HepG2 (cell line): ENCODE measurements at regions not wholly inside any gene's neighbourhood (a gene's known extent, or its start where the extent isn't known, plus 50 kb on each side); places are given as distances from the start of the nearest gene placed in this dataset.

Experiments
- ASH2L ChIP-seq: fragments of 300-600, 200-600 bp; sonication (generic); IDR thresholded peaks from 2 replicates; pipeline ENCODE4 v1.7.0; 2017; ENCODE audit warnings: low read depth, mild to moderate bottlenecking, moderate library complexity, mixed read lengths, low read length; ENCODE audit not compliant: insufficient read length
- CEBPG ChIP-seq: IDR thresholded peaks from 2 replicates; pipeline ENCODE4 v1.6.1; 2016
- DMAP1 ChIP-seq: IDR thresholded peaks from 2 replicates; pipeline ENCODE4 v1.6.1; 2016
- HNF1B ChIP-seq: sonication (generic); formaldehyde crosslinking; IDR thresholded peaks from 2 replicates; pipeline ENCODE4 v1.5.1; 2020; ENCODE audit warnings: mild to moderate bottlenecking, moderate library complexity, missing genetic modification reagents
- KDM5B ChIP-seq: sonication (generic); formaldehyde crosslinking; IDR thresholded peaks from 2 replicates; pipeline ENCODE4 v1.4.0; 2020; ENCODE audit warnings: missing genetic modification reagents, mild to moderate bottlenecking, borderline replicate concordance
- KLF16 ChIP-seq, 2 experiments: sonication (generic) in 1 of 2; formaldehyde crosslinking in 1 of 2; IDR thresholded peaks; 2 replicates each; pipeline versions ENCODE4 v1.6.1 to v1.8.0; 2016 to 2023; ENCODE audit warnings: missing genetic modification reagents in 2 of 2, missing compliant biosample characterization in 1 of 2
- MED8 ChIP-seq: sonication (generic); formaldehyde crosslinking; IDR thresholded peaks from 2 replicates; pipeline ENCODE4 v1.8.1; 2023; ENCODE audit warnings: mild to moderate bottlenecking, missing genetic modification reagents; ENCODE audit not compliant: insufficient replicate concordance
- PPARG ChIP-seq: conservative IDR thresholded peaks from 2 replicates; pipeline ENCODE4 v1.6.1; 2016; ENCODE audit warnings: missing biosample characterization, missing genetic modification reagents
- PTBP1 ChIP-seq: fragments of 200-400 bp; formaldehyde crosslinking; IDR thresholded peaks from 2 replicates; pipeline ENCODE4 v1.6.1; 2018; ENCODE audit warnings: low read length, low read depth; ENCODE audit not compliant: poor library complexity, severe bottlenecking
- SP4 ChIP-seq: sonication (generic); formaldehyde crosslinking; IDR thresholded peaks from 2 replicates; pipeline ENCODE4 v1.8.1; 2023; ENCODE audit warnings: mild to moderate bottlenecking, missing genetic modification reagents
- UBTF ChIP-seq: sonication (generic); formaldehyde crosslinking; IDR thresholded peaks from 2 replicates; pipeline ENCODE4 v1.4.0; 2020; ENCODE audit warnings: mild to moderate bottlenecking, missing genetic modification reagents
- ZNF331 ChIP-seq: sonication (generic); formaldehyde crosslinking; IDR thresholded peaks from 2 replicates; pipeline ENCODE4 v1.4.0; 2020; ENCODE audit warnings: missing genetic modification reagents
- ZNF782 ChIP-seq: sonication (generic); formaldehyde crosslinking; IDR thresholded peaks from 2 replicates; pipeline ENCODE4 v1.4.0; 2020; ENCODE audit warnings: missing genetic modification reagents, mild to moderate bottlenecking, borderline replicate concordance
- TF ChIP-seq, protein P1 (sequence below): sonication (generic); formaldehyde crosslinking; IDR thresholded peaks from 2 replicates; pipeline ENCODE4 v1.4.0; 2020; ENCODE audit warnings: missing genetic modification reagents, borderline replicate concordance
- TF ChIP-seq, protein P2 (sequence below): sonication (generic); formaldehyde crosslinking; IDR thresholded peaks from 2 replicates; pipeline ENCODE4; 2020; ENCODE audit warnings: missing genetic modification reagents, mild to moderate bottlenecking, borderline replicate concordance
- TF ChIP-seq, protein P3 (sequence below): sonication (generic); formaldehyde crosslinking; conservative IDR thresholded peaks from 2 replicates; pipeline ENCODE4 v1.4.0; 2020; ENCODE audit warnings: missing genetic modification reagents

GRCh38 chr3:72270072-72270681 lies 485.2 kb upstream of the PROK2 start (continued):
- TF ChIP-seq, protein P1, sequence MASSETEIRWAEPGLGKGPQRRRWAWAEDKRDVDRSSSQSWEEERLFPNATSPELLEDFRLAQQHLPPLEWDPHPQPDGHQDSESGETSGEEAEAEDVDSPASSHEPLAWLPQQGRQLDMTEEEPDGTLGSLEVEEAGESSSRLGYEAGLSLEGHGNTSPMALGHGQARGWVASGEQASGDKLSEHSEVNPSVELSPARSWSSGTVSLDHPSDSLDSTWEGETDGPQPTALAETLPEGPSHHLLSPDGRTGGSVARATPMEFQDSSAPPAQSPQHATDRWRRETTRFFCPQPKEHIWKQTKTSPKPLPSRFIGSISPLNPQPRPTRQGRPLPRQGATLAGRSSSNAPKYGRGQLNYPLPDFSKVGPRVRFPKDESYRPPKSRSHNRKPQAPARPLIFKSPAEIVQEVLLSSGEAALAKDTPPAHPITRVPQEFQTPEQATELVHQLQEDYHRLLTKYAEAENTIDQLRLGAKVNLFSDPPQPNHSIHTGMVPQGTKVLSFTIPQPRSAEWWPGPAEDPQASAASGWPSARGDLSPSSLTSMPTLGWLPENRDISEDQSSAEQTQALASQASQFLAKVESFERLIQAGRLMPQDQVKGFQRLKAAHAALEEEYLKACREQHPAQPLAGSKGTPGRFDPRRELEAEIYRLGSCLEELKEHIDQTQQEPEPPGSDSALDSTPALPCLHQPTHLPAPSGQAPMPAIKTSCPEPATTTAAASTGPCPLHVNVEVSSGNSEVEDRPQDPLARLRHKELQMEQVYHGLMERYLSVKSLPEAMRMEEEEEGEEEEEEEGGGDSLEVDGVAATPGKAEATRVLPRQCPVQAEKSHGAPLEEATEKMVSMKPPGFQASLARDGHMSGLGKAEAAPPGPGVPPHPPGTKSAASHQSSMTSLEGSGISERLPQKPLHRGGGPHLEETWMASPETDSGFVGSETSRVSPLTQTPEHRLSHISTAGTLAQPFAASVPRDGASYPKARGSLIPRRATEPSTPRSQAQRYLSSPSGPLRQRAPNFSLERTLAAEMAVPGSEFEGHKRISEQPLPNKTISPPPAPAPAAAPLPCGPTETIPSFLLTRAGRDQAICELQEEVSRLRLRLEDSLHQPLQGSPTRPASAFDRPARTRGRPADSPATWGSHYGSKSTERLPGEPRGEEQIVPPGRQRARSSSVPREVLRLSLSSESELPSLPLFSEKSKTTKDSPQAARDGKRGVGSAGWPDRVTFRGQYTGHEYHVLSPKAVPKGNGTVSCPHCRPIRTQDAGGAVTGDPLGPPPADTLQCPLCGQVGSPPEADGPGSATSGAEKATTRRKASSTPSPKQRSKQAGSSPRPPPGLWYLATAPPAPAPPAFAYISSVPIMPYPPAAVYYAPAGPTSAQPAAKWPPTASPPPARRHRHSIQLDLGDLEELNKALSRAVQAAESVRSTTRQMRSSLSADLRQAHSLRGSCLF (CRISPR knock-in tag): no peak
- no peak for TF ChIP-seq UBTF
- TF ChIP-seq CEBPG (CRISPR knock-in tag): peak; percentile 98
- TF ChIP-seq MED8 (CRISPR knock-in tag): no peak
- 0 out of 2 replicates have a peak, but pooled peaks have one; percentile 21 for TF ChIP-seq PPARG
- TF ChIP-seq ZNF782 (CRISPR knock-in tag): no peak
- TF ChIP-seq ASH2L: no peak
- peak in 1 of 2 experiments; percentile 29; a peak in 1 of 4 replicates for TF ChIP-seq KLF16 (CRISPR knock-in tag; IDR thresholded peaks at IDR 0.05)
- TF ChIP-seq SP4 (CRISPR knock-in tag): no peak
- TF ChIP-seq KDM5B (CRISPR knock-in tag): no peak
- no peak for TF ChIP-seq PTBP1
- TF ChIP-seq DMAP1: no peak
- TF ChIP-seq, protein P2, sequence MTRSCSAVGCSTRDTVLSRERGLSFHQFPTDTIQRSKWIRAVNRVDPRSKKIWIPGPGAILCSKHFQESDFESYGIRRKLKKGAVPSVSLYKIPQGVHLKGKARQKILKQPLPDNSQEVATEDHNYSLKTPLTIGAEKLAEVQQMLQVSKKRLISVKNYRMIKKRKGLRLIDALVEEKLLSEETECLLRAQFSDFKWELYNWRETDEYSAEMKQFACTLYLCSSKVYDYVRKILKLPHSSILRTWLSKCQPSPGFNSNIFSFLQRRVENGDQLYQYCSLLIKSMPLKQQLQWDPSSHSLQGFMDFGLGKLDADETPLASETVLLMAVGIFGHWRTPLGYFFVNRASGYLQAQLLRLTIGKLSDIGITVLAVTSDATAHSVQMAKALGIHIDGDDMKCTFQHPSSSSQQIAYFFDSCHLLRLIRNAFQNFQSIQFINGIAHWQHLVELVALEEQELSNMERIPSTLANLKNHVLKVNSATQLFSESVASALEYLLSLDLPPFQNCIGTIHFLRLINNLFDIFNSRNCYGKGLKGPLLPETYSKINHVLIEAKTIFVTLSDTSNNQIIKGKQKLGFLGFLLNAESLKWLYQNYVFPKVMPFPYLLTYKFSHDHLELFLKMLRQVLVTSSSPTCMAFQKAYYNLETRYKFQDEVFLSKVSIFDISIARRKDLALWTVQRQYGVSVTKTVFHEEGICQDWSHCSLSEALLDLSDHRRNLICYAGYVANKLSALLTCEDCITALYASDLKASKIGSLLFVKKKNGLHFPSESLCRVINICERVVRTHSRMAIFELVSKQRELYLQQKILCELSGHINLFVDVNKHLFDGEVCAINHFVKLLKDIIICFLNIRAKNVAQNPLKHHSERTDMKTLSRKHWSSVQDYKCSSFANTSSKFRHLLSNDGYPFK (CRISPR knock-in tag): no peak
- TF ChIP-seq, protein P3, sequence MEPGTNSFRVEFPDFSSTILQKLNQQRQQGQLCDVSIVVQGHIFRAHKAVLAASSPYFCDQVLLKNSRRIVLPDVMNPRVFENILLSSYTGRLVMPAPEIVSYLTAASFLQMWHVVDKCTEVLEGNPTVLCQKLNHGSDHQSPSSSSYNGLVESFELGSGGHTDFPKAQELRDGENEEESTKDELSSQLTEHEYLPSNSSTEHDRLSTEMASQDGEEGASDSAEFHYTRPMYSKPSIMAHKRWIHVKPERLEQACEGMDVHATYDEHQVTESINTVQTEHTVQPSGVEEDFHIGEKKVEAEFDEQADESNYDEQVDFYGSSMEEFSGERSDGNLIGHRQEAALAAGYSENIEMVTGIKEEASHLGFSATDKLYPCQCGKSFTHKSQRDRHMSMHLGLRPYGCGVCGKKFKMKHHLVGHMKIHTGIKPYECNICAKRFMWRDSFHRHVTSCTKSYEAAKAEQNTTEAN: no peak
- TF ChIP-seq ZNF331 (CRISPR knock-in tag): peak; percentile 45; the same call in 1 of the 2 replicates
- TF ChIP-seq HNF1B: peak; percentile 71
